Gastrocnemius medialis (tissue), 4 donors: ENCODE measurements at regions not wholly inside any gene's neighbourhood (a gene's known extent, or its start where the extent isn't known, plus 50 kb on each side); places are given as distances from the start of the nearest gene placed in this dataset.

Experiments
- ATAC-seq, 2 donors: fragments of 150-250 bp; one replicate each; pipeline ENCODE4 v1.9.1; 2016
- DNase-seq, 2 donors: peaks; one replicate each; pipeline ENCODE4 v3.0.0-alpha.2; 2019
- H3K27ac ChIP-seq, 4 donors: fragments of 200-600 bp; sonication (generic); 1 replicate in 1 of 4; 2 replicates in 3 of 4; pipeline ENCODE4 v1.5.1; 2016 to 2018; ENCODE audit warnings: mild to moderate bottlenecking in 2 of 4, moderate library complexity in 1 of 4
- H3K27me3 ChIP-seq, 3 donors: fragments of 200-600 bp; sonication (generic) in 2 of 3; 1 replicate in 1 of 3; 2 replicates in 2 of 3; pipeline versions ENCODE4 v1.5.1 to v1.6.0; 2016 to 2019; ENCODE audit warnings: mild to moderate bottlenecking in 1 of 3, moderate library complexity in 1 of 3
- H3K36me3 ChIP-seq, 2 donors: fragments of 200-600 bp; sonication (generic) in 1 of 2; one replicate each; pipeline ENCODE4 v1.5.1; 2017 to 2018
- H3K4me1 ChIP-seq, 2 donors: fragments of 200-600 bp; sonication (generic) in 1 of 2; one replicate each; pipeline ENCODE4 v1.5.1; 2016 to 2017; ENCODE audit warnings: mild to moderate bottlenecking in 2 of 2
- H3K4me3 ChIP-seq, 4 donors: fragments of 200-600 bp; sonication (generic) in 3 of 4; 1 replicate in 1 of 4; 2 replicates in 3 of 4; pipeline ENCODE4 v1.5.1; 2016 to 2019; ENCODE audit warnings: mild to moderate bottlenecking in 2 of 4
- H3K9me3 ChIP-seq, 3 donors: fragments of 200-600 bp; sonication (generic) in 2 of 3; 1 replicate in 1 of 3; 2 replicates in 2 of 3; pipeline ENCODE4 v1.5.1; 2016 to 2019
- CTCF ChIP-seq, 5 experiments: fragments of 450-650 bp in 3 of 5; fragments of 200-600 bp in 2 of 5; sonication (generic) in 2 of 5; IDR thresholded peaks in 4 of 5; conservative IDR thresholded peaks in 1 of 5; 1 replicate in 4 of 5; 2 replicates in 1 of 5; pipeline ENCODE4 v1.5.1; 2016 to 2019; ENCODE audit warnings: antibody characterized with exemption in 5 of 5, mild to moderate bottlenecking in 3 of 5, moderate library complexity in 3 of 5
- POLR2A ChIP-seq, 2 donors: fragments of 450-650 bp; IDR thresholded peaks; one replicate each; pipeline ENCODE4 v1.6.1; 2017; ENCODE audit warnings: antibody characterized with exemption in 2 of 2, mild to moderate bottlenecking in 2 of 2, moderate library complexity in 2 of 2
- in situ Hi-C, 4 donors: fragments of 200-750 bp; cut with MboI; loops; one replicate each; pipeline versions ENCODE4 v1.15.0 to v1.8.0; 2017; ENCODE audit warnings: low sequenced_read_pairs in 4 of 4
- intact Hi-C: fragments of 100-400 bp; cut with DNase I; formaldehyde crosslinking; loops from one replicate; pipeline ENCODE4 v1.15.1; 2023; ENCODE audit warnings: low total_unique reads

DNA sequence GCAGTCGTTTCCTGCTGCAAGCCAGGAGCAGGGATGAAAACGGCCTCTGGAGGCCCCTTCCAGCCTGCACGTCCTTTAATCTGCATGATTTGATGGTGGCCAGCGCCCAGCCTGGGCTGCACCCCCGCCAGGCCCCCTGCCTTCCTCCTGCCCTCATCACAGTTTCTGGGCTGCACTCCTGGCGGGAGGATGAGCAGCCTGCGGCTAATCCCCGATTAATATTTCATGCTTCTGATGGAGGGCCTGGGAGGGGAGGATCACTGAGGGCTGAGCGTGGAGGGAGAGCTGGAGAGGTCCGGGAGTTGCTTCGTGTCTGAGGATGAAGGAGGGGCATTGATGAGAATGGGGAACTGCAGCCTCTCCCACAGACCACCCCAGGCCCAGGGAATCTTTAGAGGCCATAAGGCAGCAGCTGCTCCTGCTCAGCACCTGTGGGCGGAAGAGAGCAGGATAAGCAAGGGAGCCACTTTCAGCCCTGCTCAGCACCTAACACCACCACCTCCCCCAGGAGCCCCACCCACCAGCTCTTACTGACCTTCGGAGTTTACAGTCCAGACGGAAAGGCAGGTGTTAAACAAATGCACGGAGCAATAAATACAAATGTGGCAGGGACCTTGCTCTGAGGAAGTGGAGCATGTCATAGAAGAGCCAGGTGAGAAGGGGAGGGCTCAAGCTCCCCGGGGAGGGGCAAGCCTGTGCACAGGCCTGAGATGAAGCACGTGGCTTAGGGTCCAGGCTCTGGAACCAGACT, 135.0 kb upstream of the NECTIN1 start:
- intact Hi-C loops (no loop called here), in situ Hi-C loops (no loop called here)
- peaks cover 0 to 6% (median 0%) of the 10 kb centered on the region in 3 donors for H3K27me3 ChIP-seq
- no peaks in the 10 kb centered on the region for H3K9me3 ChIP-seq
- H3K36me3 ChIP-seq, result no peaks in the 10 kb centered on the region
- no peak overlapping the region for H3K27ac ChIP-seq
- TF ChIP-seq CTCF (IDR thresholded peaks at IDR 0.05 in 4 of 5, conservative IDR thresholded peaks at IDR 0.05 in 1 of 5), result no peak
- no peaks in the 10 kb centered on the region for H3K4me1 ChIP-seq
- DNase-seq (no peak), ATAC-seq (no peak)
- no peak overlapping the region for H3K4me3 ChIP-seq

GRCh38 chr11:119863236-119863635, 134.2 kb upstream of the NECTIN1 start:
- in situ Hi-C loops, result no loop called here
- no peak for ATAC-seq
- no peak overlapping the region for H3K4me3 ChIP-seq

DNA sequence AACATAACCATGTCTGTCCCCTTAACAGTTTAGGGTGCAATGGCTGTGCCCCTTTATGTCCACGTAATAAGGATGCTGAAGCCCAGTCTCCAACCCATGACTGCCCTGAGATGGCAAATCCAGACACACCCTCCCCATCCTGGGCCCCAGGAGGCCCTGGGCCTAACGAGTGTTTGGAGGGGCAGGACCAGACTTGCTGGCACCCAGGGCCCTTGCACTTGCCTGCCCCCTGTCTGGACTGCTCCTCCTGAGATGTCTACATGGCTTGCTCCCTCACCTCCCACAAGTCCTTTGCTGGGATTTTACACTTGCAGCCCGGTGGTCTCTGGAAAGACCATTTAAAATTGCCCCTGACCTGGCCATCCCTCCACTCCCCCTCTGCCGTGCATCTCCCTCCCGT, 132.2 kb upstream of the NECTIN1 start:
- Histone ChIP-seq H3K36me3 (no peaks in the 10 kb centered on the region), H3K4me3 (no peak overlapping the region), H3K9me3 (no peaks in the 10 kb centered on the region), H3K27ac (no peak overlapping the region), H3K27me3 (no peaks in the 10 kb centered on the region), H3K4me1 (no peaks in the 10 kb centered on the region)
- DNase-seq, result no peak
- no peak for ATAC-seq
- intact Hi-C loops (no loop called here), in situ Hi-C loops (no loop called here)
- no peak for TF ChIP-seq POLR2A (IDR thresholded peaks at IDR 0.05)
- no peak for TF ChIP-seq CTCF (IDR thresholded peaks at IDR 0.05 in 4 of 5, conservative IDR thresholded peaks at IDR 0.05 in 1 of 5)

More at GRCh38 chr11:119863236-119863635, 134.2 kb upstream of the NECTIN1 start:
- Histone ChIP-seq H3K4me1 (no peaks in the 10 kb centered on the region), H3K27ac (no peak overlapping the region), H3K27me3 (peaks cover 0 to 2% (median 0%) of the 10 kb centered on the region in 3 donors), H3K9me3 (no peaks in the 10 kb centered on the region), H3K36me3 (no peaks in the 10 kb centered on the region)
- no peak for DNase-seq
- intact Hi-C loops, result no loop called here
- TF ChIP-seq POLR2A (IDR thresholded peaks at IDR 0.05), result no peak
- no peak for TF ChIP-seq CTCF (IDR thresholded peaks at IDR 0.05 in 4 of 5, conservative IDR thresholded peaks at IDR 0.05 in 1 of 5)

DNA sequence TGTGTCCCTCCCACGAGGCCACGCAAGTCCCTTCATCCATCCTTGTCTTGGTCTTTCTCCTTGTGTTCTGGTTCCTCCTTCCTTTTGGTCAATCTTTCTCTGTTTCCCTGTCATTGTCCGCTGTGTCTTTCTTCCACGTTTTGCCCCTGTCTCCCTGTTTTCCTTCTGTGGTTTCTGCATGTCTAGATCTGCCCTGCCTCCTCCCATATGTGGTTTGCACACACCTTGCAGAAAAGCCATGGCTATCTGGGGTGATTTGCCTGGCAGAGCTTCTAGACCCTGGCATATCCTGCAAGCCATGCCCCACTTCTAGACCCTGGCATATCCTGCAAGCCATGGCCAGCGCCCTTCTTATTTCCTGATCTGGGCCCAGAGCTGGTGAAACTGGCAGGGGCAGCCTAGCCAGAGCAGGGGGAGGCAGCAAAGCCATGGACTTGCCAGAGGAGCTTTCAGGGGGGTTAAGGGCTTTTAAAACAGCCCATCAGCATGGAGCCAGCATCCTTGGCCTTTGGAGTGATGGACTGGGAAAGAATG, 131.6 kb upstream of the NECTIN1 start:
- Histone ChIP-seq H3K36me3 (no peaks in the 10 kb centered on the region), H3K4me3 (no peak overlapping the region), H3K27ac (no peak overlapping the region), H3K4me1 (no peaks in the 10 kb centered on the region), H3K27me3 (no peaks in the 10 kb centered on the region), H3K9me3 (no peaks in the 10 kb centered on the region)
- intact Hi-C loops (no loop called here), in situ Hi-C loops (no loop called here)
- TF ChIP-seq POLR2A (IDR thresholded peaks at IDR 0.05) (no peak), CTCF (IDR thresholded peaks at IDR 0.05 in 4 of 5, conservative IDR thresholded peaks at IDR 0.05 in 1 of 5) (no peak)
- ATAC-seq, result no peak
- DNase-seq, result no peak
